A549 (cell line): ENCODE measurements at regions not wholly inside any gene's neighbourhood (a gene's known extent, or its start where the extent isn't known, plus 50 kb on each side); places are given as distances from the start of the nearest gene placed in this dataset.

Source experiments
- CHD2 ChIP-seq: fragments of 150-350 bp; IDR thresholded peaks from 2 replicates; pipeline ENCODE4 v1.6.1; 2014; ENCODE audit warnings: low read length; ENCODE audit not compliant: partially characterized antibody
- RCOR1 ChIP-seq: fragments of 150-350 bp; IDR thresholded peaks from 2 replicates; pipeline ENCODE4 v1.6.1; 2014; ENCODE audit warnings: antibody characterized with exemption, low read length, low read depth
- TF ChIP-seq, protein P1 (sequence below): fragments of >200 bp; sonication (Bioruptor Twin); formaldehyde crosslinking; IDR thresholded peaks from 3 replicates; pipeline ENCODE4 v1.5.1; 2016

DNA sequence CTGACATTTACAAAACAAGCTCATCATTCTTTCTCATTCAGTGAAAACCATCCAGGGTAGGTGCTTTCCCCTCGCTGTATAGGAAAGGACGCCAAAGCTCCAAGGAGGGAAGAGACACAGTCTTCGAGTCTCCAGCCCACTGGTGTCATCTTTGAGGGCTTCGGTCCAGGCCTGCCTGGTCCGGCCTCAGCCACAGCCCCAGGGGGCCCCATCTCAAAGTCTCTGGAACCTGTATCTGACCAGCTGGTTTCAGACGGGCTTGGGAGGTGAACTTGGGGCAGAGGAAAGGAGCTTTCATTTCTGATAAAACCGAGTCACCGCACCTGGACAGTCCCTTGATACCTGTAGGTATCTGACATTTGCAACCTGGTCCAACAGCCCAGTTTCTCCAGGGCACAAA is 229.5 kb upstream of the RTL1 start:
- TF ChIP-seq, protein P1, sequence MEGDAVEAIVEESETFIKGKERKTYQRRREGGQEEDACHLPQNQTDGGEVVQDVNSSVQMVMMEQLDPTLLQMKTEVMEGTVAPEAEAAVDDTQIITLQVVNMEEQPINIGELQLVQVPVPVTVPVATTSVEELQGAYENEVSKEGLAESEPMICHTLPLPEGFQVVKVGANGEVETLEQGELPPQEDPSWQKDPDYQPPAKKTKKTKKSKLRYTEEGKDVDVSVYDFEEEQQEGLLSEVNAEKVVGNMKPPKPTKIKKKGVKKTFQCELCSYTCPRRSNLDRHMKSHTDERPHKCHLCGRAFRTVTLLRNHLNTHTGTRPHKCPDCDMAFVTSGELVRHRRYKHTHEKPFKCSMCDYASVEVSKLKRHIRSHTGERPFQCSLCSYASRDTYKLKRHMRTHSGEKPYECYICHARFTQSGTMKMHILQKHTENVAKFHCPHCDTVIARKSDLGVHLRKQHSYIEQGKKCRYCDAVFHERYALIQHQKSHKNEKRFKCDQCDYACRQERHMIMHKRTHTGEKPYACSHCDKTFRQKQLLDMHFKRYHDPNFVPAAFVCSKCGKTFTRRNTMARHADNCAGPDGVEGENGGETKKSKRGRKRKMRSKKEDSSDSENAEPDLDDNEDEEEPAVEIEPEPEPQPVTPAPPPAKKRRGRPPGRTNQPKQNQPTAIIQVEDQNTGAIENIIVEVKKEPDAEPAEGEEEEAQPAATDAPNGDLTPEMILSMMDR, result no peak
- TF ChIP-seq CHD2 (no peak), RCOR1 (no peak)
